ENCODE measurements at regions not wholly inside any gene's neighbourhood (a gene's known extent, or its start where the extent isn't known, plus 50 kb on each side); places are given as distances from the start of the nearest gene placed in this dataset.

DNA sequence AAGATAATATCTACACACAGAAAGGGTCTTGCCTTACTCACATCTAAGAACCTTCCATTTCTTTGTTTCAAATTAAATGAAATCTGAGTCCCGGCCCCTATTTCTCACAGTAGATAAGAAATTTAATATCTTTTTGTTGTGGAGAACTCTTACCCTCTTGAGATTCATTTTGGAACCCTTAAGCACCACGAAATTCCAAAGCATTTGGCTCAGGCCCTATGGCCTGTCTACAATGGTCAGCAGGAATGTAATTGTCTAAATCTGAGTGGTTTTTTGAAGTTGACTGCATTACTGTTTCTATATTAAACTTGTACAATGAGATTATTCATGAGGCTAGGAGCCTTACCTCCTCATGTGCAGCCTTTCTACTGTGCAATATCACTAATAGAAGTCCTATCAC lies 723.3 kb downstream of the TSN start:
- TF ChIP-seq SIN3A (IDR thresholded peaks at IDR 0.05; ENCODE audit: borderline replicate concordance, insufficient read depth, low read length) (no peak), POLR2AphosphoS5 (IDR thresholded peaks at IDR 0.05; ENCODE audit: low read depth, low read length) (no peak), TAF1 (IDR thresholded peaks at IDR 0.05; ENCODE audit: borderline replicate concordance, insufficient read depth, low read length) (no peak), FOXP2 (optimal IDR thresholded peaks at IDR 0.05; ENCODE audit: borderline replicate concordance, extremely low read depth, extremely low read length, insufficient read depth) (no peak)
- TF ChIP-seq, protein P1, sequence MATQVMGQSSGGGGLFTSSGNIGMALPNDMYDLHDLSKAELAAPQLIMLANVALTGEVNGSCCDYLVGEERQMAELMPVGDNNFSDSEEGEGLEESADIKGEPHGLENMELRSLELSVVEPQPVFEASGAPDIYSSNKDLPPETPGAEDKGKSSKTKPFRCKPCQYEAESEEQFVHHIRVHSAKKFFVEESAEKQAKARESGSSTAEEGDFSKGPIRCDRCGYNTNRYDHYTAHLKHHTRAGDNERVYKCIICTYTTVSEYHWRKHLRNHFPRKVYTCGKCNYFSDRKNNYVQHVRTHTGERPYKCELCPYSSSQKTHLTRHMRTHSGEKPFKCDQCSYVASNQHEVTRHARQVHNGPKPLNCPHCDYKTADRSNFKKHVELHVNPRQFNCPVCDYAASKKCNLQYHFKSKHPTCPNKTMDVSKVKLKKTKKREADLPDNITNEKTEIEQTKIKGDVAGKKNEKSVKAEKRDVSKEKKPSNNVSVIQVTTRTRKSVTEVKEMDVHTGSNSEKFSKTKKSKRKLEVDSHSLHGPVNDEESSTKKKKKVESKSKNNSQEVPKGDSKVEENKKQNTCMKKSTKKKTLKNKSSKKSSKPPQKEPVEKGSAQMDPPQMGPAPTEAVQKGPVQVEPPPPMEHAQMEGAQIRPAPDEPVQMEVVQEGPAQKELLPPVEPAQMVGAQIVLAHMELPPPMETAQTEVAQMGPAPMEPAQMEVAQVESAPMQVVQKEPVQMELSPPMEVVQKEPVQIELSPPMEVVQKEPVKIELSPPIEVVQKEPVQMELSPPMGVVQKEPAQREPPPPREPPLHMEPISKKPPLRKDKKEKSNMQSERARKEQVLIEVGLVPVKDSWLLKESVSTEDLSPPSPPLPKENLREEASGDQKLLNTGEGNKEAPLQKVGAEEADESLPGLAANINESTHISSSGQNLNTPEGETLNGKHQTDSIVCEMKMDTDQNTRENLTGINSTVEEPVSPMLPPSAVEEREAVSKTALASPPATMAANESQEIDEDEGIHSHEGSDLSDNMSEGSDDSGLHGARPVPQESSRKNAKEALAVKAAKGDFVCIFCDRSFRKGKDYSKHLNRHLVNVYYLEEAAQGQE (IDR thresholded peaks at IDR 0.05; ENCODE audit: insufficient read depth in 1 of 2, low read depth in 2 of 2, low read length in 2 of 2): no peak

DNA sequence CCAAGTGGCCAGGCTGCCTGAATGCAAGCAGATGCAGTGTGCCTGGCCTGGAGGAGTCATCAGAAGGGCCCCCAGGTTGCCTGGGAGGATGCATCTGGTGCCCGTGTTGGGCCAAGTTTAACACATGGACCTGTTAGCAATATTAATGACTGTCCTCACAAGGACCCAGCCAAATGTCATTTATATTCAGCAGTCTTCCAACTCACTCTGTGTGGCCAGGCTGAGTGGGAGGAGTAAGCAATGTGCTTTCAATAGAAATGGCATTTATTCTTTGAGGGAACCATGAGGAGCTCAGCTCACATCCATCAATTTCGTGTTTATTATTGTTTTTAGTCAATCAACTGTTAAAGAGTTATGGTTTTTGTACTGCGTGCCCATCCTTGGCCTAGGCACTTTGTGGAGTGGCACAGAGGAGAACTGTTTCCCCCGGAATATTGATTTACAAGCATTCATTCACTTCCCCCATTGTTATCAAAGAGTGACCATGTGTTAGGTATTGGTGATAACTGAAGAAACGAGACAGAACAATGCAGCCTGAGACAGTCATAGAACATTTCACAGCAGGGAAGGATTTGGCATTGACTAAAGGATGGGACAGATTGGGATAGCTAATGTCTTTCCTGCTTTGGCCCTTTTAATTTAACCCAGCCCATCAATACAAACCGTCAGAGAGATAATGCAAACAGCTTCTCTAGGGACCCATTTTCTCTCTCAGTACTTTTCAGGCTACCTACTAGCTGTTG lies 725.2 kb downstream of the TSN start:
- TF ChIP-seq FOXP2 (optimal IDR thresholded peaks at IDR 0.05; ENCODE audit: borderline replicate concordance, extremely low read depth, extremely low read length, insufficient read depth): no peak
- TF ChIP-seq, protein P1 (IDR thresholded peaks at IDR 0.05; ENCODE audit: insufficient read depth in 1 of 2, low read depth in 2 of 2, low read length in 2 of 2): no peak
- no peak for TF ChIP-seq TAF1 (IDR thresholded peaks at IDR 0.05; ENCODE audit: borderline replicate concordance, insufficient read depth, low read length)
- TF ChIP-seq SIN3A (IDR thresholded peaks at IDR 0.05; ENCODE audit: borderline replicate concordance, insufficient read depth, low read length): no peak
- TF ChIP-seq POLR2AphosphoS5 (IDR thresholded peaks at IDR 0.05; ENCODE audit: low read depth, low read length): no peak

DNA sequence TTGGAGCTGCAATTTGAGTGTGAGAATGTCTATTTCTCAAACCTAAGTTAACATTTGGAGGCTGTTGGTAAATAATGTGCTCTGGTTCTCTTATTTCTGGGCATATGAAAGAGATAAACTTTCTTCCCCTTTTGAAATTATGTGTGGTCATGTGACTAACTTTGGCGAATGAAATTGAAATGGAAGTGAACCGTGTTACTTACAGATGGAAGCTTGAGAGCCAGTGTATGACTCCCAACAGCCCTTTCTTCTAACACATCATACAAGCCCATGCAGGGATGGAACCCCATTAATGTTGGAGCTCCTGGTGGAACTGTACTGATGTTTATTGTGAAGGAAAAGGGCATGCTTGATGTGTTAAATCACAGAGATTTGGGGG lies 725.8 kb downstream of the TSN start:
- TF ChIP-seq POLR2AphosphoS5 (IDR thresholded peaks at IDR 0.05; ENCODE audit: low read depth, low read length): no peak
- TF ChIP-seq SIN3A (IDR thresholded peaks at IDR 0.05; ENCODE audit: borderline replicate concordance, insufficient read depth, low read length): no peak
- no peak for TF ChIP-seq TAF1 (IDR thresholded peaks at IDR 0.05; ENCODE audit: borderline replicate concordance, insufficient read depth, low read length)

DNA sequence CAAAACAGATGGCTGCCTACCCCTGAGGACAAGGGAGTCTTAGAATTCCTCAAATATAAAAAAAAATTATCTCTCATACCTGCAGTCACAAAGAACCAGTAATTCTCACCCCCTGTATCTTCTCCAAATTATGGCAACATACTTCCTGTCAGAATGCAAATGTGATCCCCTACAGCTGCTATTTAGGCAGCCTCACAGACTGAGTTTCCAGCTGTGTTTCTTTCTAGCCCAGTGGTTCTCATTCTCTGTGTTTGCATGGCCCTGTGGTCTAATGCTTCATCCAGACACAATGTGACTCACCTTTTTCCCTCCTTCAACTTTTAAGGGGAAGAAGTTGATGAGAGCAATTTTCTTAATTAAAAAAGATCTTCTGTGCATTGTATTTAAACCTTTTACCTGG lies 726.3 kb downstream of the TSN start:
- TF ChIP-seq POLR2AphosphoS5 (IDR thresholded peaks at IDR 0.05; ENCODE audit: low read depth, low read length) (no peak), FOXP2 (optimal IDR thresholded peaks at IDR 0.05; ENCODE audit: borderline replicate concordance, extremely low read depth, extremely low read length, insufficient read depth) (no peak), SIN3A (IDR thresholded peaks at IDR 0.05; ENCODE audit: borderline replicate concordance, insufficient read depth, low read length) (no peak)

DNA sequence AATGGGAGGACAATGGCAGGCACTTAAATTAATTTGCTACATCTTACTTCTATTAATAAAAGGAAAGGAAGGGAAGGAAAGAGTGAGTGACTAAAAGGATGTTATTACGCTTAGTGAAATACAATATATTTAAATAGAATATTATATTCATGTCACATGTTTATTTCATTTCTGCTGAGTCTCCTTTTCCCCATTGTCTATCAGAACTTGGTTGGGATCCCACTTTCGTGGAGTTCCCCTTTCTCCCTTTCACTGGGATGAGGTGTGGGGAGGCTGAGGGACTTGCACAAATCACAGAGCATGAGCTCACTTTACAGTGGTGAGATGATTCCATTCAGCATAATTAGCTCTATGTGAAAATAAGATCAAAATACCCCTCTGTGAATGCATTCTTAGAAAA lies 730.6 kb downstream of the TSN start:
- TF ChIP-seq SIN3A (IDR thresholded peaks at IDR 0.05; ENCODE audit: borderline replicate concordance, insufficient read depth, low read length) (no peak), TAF1 (IDR thresholded peaks at IDR 0.05; ENCODE audit: borderline replicate concordance, insufficient read depth, low read length) (no peak), FOXP2 (optimal IDR thresholded peaks at IDR 0.05; ENCODE audit: borderline replicate concordance, extremely low read depth, extremely low read length, insufficient read depth) (no peak), POLR2AphosphoS5 (IDR thresholded peaks at IDR 0.05; ENCODE audit: low read depth, low read length) (no peak)
- TF ChIP-seq, protein P1 (IDR thresholded peaks at IDR 0.05; ENCODE audit: insufficient read depth in 1 of 2, low read depth in 2 of 2, low read length in 2 of 2): no peak

DNA sequence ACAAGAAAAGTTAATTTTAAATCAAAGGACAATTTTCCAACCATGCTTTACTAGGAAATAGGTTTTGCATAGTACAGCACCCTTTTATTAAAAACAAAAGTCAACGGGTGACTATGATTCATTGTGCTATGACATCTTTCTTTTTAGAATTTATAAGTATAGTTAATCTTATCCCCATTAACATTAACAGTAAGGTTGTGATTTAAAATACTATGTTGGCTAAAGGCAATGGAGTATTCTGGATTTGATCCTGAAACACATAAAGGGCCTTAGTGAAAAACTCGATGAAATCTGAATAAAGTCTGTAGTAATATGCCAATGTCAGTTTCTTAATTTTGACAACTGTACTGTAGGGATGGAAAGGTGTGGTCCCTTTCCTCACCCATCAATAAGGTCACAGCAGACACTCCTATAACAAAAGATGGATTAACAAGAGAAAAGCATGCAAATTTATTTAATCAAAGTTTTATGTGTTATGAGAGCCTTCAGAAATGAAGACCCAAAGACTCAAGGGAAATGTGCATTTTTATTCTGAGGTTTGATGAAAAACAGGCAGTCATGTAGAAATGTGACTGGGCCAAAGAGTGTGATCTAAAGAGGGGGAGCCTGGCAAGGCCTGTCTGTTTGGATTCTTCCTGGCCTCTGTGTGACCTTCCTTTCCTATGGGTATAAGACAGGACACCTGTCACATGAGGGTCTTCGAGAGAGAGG lies 731.4 kb downstream of the TSN start:
- TF ChIP-seq SIN3A (IDR thresholded peaks at IDR 0.05; ENCODE audit: borderline replicate concordance, insufficient read depth, low read length): no peak

All from PFSK-1 (cell line).